NB4 (cell line): ENCODE measurements at regions not wholly inside any gene's neighbourhood (a gene's known extent, or its start where the extent isn't known, plus 50 kb on each side); places are given as distances from the start of the nearest gene placed in this dataset.

Experiments used
- DNase-seq: peaks from one replicate; pipeline ENCODE4 v3.0.0; 2010; ENCODE audit warnings: low read depth
- H3K4me3 ChIP-seq: one replicate; pipeline ENCODE4 v1.5.1; 2011; ENCODE audit warnings: mild to moderate bottlenecking, low read depth, low read length, moderate library complexity
- MYC ChIP-seq: IDR thresholded peaks from 2 replicates; pipeline ENCODE4 v1.6.1; 2011; ENCODE audit warnings: low read depth, low read length
- POLR2A ChIP-seq: IDR thresholded peaks from 2 replicates; pipeline ENCODE4 v1.6.1; 2011; ENCODE audit warnings: mild to moderate bottlenecking; ENCODE audit not compliant: insufficient read length; ENCODE audit errors: extremely low read depth
- TF ChIP-seq, protein P1 (sequence below): IDR thresholded peaks from one replicate; pipeline ENCODE4 v1.5.1; 2012; ENCODE audit warnings: low read depth, low read length
- TF ChIP-seq, protein P2 (sequence below): IDR thresholded peaks from 2 replicates; pipeline ENCODE4 v1.6.1; 2011; ENCODE audit warnings: low read depth, low read length

DNA sequence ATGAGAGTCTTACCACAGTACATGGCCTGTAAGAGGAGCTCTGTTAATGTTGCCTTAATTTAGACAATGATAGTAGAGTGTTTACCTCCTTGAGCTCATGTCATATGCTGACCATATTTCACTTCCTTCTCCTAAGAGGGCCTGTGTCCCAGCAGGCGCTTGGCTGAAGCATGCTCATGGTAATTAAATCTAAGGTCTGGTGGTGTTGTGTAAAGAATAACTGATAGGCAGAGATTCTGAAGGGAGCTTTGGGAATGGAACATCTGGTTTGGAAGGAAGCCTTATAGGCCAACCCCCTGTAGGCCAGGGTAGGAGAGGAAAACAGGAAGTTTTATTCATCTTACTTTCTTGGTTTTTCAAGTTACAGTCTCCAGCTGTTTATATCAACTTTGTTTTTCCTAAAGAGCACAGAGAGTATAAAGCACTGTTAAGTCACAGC is 300.2 kb downstream of the USP46 start:
- no peak for TF ChIP-seq POLR2A
- no peak for TF ChIP-seq MYC
- TF ChIP-seq, protein P1, sequence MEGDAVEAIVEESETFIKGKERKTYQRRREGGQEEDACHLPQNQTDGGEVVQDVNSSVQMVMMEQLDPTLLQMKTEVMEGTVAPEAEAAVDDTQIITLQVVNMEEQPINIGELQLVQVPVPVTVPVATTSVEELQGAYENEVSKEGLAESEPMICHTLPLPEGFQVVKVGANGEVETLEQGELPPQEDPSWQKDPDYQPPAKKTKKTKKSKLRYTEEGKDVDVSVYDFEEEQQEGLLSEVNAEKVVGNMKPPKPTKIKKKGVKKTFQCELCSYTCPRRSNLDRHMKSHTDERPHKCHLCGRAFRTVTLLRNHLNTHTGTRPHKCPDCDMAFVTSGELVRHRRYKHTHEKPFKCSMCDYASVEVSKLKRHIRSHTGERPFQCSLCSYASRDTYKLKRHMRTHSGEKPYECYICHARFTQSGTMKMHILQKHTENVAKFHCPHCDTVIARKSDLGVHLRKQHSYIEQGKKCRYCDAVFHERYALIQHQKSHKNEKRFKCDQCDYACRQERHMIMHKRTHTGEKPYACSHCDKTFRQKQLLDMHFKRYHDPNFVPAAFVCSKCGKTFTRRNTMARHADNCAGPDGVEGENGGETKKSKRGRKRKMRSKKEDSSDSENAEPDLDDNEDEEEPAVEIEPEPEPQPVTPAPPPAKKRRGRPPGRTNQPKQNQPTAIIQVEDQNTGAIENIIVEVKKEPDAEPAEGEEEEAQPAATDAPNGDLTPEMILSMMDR, result no peak
- TF ChIP-seq, protein P2, sequence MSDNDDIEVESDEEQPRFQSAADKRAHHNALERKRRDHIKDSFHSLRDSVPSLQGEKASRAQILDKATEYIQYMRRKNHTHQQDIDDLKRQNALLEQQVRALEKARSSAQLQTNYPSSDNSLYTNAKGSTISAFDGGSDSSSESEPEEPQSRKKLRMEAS, result no peak
- DNase-seq, result no peak
- no peak overlapping the region for H3K4me3 ChIP-seq

DNA sequence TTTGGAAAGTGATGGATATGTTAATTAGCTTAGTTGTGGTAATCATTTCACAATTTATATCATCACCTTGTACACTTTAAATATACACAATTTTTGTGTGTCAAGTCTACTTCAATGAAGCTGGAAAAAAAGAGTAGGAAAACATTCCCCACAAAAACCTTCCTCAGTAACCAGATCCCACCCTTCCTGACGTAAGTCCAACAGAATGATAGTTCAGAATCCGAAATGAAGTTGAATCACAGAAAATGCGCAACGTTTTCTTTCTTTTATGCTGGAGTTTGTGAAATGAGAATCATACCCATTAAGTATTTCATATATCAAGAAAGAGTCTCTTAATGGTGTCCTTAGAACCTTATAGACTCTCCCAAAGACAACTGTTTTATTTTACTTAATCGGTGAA is 292.9 kb downstream of the USP46 start:
- TF ChIP-seq, protein P1, result no peak
- TF ChIP-seq, protein P2, result no peak
- no peak for DNase-seq
- H3K4me3 ChIP-seq, result no peak overlapping the region

DNA sequence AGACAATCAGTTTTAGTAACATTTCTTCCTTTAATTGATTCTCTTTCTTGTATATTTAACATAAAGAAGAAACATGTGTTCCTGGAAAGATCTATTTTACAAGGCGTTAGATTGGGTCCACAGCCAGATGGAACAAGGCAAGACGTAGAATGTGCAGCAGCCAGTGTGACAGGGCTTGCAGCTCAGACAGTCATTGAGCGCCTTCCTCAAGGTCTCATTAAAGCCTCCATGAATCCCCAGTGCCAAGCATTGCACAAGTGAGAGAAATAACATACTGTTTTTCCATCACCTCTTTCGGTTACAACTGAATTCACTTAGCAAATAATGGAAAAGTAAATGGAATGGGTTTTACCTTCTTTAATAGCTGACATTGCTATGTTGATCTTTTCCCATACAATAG is 292.5 kb downstream of the USP46 start:
- no peak for TF ChIP-seq POLR2A
- DNase-seq, result no peak
- H3K4me3 ChIP-seq, result no peak overlapping the region

DNA sequence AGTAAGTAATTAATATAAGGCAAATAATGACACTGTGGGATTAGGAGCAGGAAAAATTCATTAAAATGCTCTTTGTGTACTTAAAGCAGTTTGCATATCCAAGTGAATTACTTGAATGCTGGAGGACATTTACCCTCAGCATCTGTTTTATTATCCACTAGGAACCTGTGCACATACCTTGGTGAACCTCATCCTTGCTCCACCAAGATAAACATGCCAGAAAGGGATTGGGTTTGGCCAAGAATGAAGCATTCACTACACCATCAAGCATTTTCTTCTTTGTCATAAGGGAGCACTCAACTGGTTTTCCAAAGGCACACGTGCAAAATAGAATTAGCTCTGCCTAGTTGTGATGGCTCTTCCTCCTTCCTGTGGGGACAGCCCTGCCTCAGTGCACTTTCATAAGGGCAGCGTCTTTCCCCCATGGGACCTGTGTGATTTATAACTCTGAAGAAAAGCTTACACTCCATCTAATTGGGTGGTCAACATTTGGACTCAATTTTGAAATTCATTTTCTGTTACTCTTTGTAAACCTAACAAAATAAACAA is 291.7 kb downstream of the USP46 start:
- DNase-seq, result no peak
- TF ChIP-seq, protein P2, result no peak
- H3K4me3 ChIP-seq, result no peak overlapping the region

DNA sequence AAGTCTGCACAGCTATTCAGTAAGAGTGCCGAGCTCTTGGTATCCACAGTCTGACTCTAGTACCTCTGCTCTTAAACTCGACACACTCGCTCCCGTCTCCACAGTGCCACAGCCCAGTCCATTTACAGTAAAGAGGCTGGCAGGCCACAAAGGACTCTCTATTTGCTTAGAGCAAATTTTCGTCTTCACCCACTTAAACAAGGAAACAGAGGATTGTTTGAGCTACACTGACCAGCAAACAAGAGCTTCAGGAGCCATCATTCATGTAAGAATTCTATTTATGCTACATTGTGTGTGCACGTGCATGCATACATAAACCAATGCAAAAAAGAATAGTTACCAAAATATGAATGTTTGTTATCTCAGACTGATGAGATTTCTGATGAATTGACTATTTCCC is 290.2 kb downstream of the USP46 start:
- TF ChIP-seq MYC (no peak), POLR2A (no peak)
- TF ChIP-seq, protein P1, result no peak
- TF ChIP-seq, protein P2, result no peak
- H3K4me3 ChIP-seq, result no peak overlapping the region
- no peak for DNase-seq

DNA sequence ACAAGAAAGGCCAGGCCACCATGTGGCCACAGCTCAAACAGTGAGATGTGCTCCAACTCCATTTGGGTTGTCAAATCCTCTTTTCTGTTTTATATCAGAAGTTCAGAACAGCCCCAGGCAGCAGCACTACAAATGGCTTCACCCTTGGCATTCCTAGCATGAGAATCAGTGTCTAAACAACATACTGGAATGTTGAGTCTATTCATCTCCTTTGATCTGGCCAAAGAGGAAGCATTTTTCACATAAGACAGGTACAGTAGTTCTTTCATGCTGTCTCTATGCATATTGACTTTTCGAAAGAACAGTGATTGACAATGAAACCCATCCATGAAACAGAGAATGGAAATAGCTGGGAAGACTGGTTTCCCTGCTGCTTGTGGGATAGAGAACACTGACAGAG is 289.5 kb downstream of the USP46 start:
- TF ChIP-seq, protein P1, result no peak
- TF ChIP-seq, protein P2, result no peak
- TF ChIP-seq POLR2A (no peak), MYC (no peak)
- DNase-seq, result no peak
- H3K4me3 ChIP-seq, result no peak overlapping the region

DNA sequence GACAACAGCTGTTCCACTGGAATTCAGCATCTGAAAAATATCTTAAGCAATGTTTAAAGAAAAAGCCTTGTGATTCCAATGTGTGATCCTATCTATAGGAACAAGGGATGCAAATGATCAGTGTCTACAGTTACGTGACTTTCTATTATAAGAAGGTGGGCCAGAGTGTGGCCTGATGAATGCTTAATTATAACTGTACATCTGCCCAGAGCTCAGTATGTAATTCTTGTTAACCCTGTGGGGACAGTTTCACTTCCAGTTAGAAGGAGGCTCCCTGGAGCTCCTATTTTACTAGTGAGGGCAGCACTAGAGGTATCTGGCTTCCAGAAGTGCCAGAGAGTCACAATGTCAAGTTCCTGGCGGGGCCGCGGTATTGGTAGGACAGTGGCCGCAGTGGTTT is 288.5 kb downstream of the USP46 start:
- H3K4me3 ChIP-seq, result no peak overlapping the region
- DNase-seq, result no peak

More for the DNA sequence above, 288.5 kb downstream of the USP46 start:
- TF ChIP-seq MYC (no peak), POLR2A (no peak)
- TF ChIP-seq, protein P2, result no peak
- TF ChIP-seq, protein P1, result no peak
